GM12878 (cell line): ENCODE measurements at regions not wholly inside any gene's neighbourhood (a gene's known extent, or its start where the extent isn't known, plus 50 kb on each side); places are given as distances from the start of the nearest gene placed in this dataset.

Experiments
- ATAC-seq: fragments of 200-7000 bp; cut with Tn5 transposase; 3 replicates; pipeline ENCODE4 v1.9.1; 2020; ENCODE audit warnings: mild to moderate bottlenecking, moderate library complexity
- BruUV-seq: library from RNA; stranded (reverse); fragments of 400-500 nt; replicated peaks from 2 replicates; lab custom pipeline; 2021; lab: Mats Ljungman, UMichigan
- CTCF ChIA-PET: fragments of 300-600 bp; sonication (Branson Sonifier 250); formaldehyde crosslinking; extraction: SDS; loops from one replicate; lab custom pipeline; 2021; ENCODE audit warnings: inconsistent platforms; lab: Yijun Ruan, JAX
- POLR2A ChIA-PET: fragments of 350-600 bp; formaldehyde crosslinking; extraction: SDS; loops from one replicate; lab custom pipeline; 2021; ENCODE audit warnings: inconsistent platforms; lab: Charles Lee
- RAD21 ChIA-PET: fragments of 300-600 bp; sonication (Branson Sonifier 250); formaldehyde crosslinking; loops from one replicate; lab custom pipeline; 2023; ENCODE audit warnings: antibody characterized with exemption; ENCODE audit not compliant: unreplicated experiment; lab: Charles Lee
- SMC1A ChIA-PET: fragments of 300-600 bp; sonication (Branson Sonifier 250); formaldehyde crosslinking; loops from one replicate; lab custom pipeline; 2023; ENCODE audit not compliant: unreplicated experiment, uncharacterized antibody; lab: Charles Lee
- DNase-seq: peaks from one replicate; pipeline ENCODE4 v3.0.0-alpha.2; 2011; ENCODE audit warnings: low read depth, low spot score
- FAIRE-seq: peaks from 3 replicates; lab custom pipeline; 2011; peaks lifted over from hg19 to GRCh38; lab: Jason Lieb, UNC
- H2AFZ ChIP-seq: 2 replicates; pipeline ENCODE4 v1.6.0; 2011; ENCODE audit warnings: low read depth, low read length, control low read depth; ENCODE audit not compliant: control insufficient read depth
- H3K27ac ChIP-seq: 2 replicates; pipeline ENCODE4 v1.5.1; 2011; ENCODE audit warnings: control low read depth; ENCODE audit not compliant: control insufficient read depth, insufficient read depth
- H3K27me3 ChIP-seq, 2 experiments: replicated peaks in 1 of 2; 2 replicates each; pipeline versions ENCODE4 v1.6.0 to v1.6.1; 2011; ENCODE audit warnings: low read length in 1 of 2; ENCODE audit not compliant: control insufficient read depth in 2 of 2, insufficient read depth in 2 of 2
- H3K36me3 ChIP-seq, 2 experiments: 2 replicates each; pipeline ENCODE4 v1.5.1; 2011; ENCODE audit warnings: low read length in 1 of 2; ENCODE audit not compliant: control insufficient read depth in 2 of 2, insufficient read depth in 2 of 2
- H3K4me1 ChIP-seq: 2 replicates; pipeline ENCODE4 v1.6.1; 2011; ENCODE audit warnings: mild to moderate bottlenecking, low read length, moderate library complexity, mixed read lengths; ENCODE audit not compliant: control insufficient read depth, insufficient read depth
- H3K4me2 ChIP-seq: 2 replicates; pipeline ENCODE4 v1.6.0; 2011; ENCODE audit warnings: control low read depth; ENCODE audit not compliant: control insufficient read depth, insufficient read depth
- H3K4me3 ChIP-seq: fragments of 200-600 bp; sonication (generic); 2 replicates; pipeline ENCODE4 v1.5.1; 2016
- H3K79me2 ChIP-seq: 2 replicates; pipeline ENCODE4 v1.6.0; 2011; ENCODE audit warnings: low read length; ENCODE audit not compliant: control insufficient read depth, insufficient read depth
- H3K9ac ChIP-seq: 2 replicates; pipeline ENCODE4 v1.8.0; 2011; ENCODE audit warnings: low read length, control low read depth, mixed read lengths; ENCODE audit not compliant: control insufficient read depth, insufficient read depth
- H3K9me3 ChIP-seq: replicated peaks from 3 replicates; pipeline ENCODE4 v1.5.1; 2011; ENCODE audit warnings: mild to moderate bottlenecking, low read length; ENCODE audit not compliant: control insufficient read depth, insufficient read depth
- H4K20me1 ChIP-seq: 2 replicates; pipeline ENCODE4 v1.6.0; 2011; ENCODE audit not compliant: control insufficient read depth, insufficient read depth
- HCFC1 ChIP-seq: fragments of 150-350 bp; IDR thresholded peaks from 2 replicates; pipeline ENCODE4 v1.6.1; 2014; ENCODE audit warnings: low read length
- SUPT20H ChIP-seq: IDR thresholded peaks from 2 replicates; pipeline ENCODE4 v1.6.1; 2011; ENCODE audit warnings: low read depth, mild to moderate bottlenecking, low read length, moderate library complexity, borderline replicate concordance; ENCODE audit not compliant: control insufficient read depth
- TBL1XR1 ChIP-seq: IDR thresholded peaks from 2 replicates; pipeline ENCODE4 v1.6.1; 2012; ENCODE audit warnings: low read depth, low read length, improper control_type of control experiment
- TCF3 ChIP-seq: IDR thresholded peaks from 2 replicates; pipeline ENCODE4 v1.6.1; 2012; ENCODE audit warnings: low read depth, mild to moderate bottlenecking, low read length, borderline replicate concordance; ENCODE audit not compliant: insufficient read depth
- YY1 ChIP-seq: IDR thresholded peaks from 2 replicates; pipeline ENCODE4 v1.6.1; 2011; ENCODE audit warnings: low read depth, mild to moderate bottlenecking, low read length
- ZBTB4 ChIP-seq: fragments of 450-650 bp; formaldehyde crosslinking; IDR thresholded peaks from 2 replicates; pipeline ENCODE4 v1.4.0; 2022; ENCODE audit warnings: mild to moderate bottlenecking, moderate library complexity
- WGBS: methylation state at CpG from one replicate; pipeline ENCODE4 v1.1.6; 2016; ENCODE audit warnings: low lambda C conversion rate; ENCODE audit not compliant: insufficient replicate concordance, insufficient coverage; ENCODE audit errors: missing lambda C conversion rate; 5-methylcytosine and 5-hydroxymethylcytosine counted together
- in situ Hi-C: fragments of 300-500 bp; cut with MboI; formaldehyde crosslinking; loops from 9 replicates; pipeline ENCODE4 v1.14.3; 2018; ENCODE audit warnings: mixed read lengths
- intact Hi-C: fragments of 100-400 bp; cut with micrococcal nuclease; formaldehyde crosslinking; loops from one replicate; pipeline ENCODE4 v1.14.2; 2022; ENCODE audit not compliant: unreplicated experiment

- CTCF ChIA-PET = interaction anchor here (0.7 to 1.4 kb wide), 6 partner anchors 9 to 290 kb away, joined by 3 to 10 read pairs (median 3); no protein-coding TSS in a partner anchor
Observed at GRCh38 chr3:17801131-17801530, 58.7 kb upstream of the TBC1D5 start.

More at GRCh38 chr3:17801131-17801530, 58.7 kb upstream of the TBC1D5 start:
- RAD21 ChIA-PET = interaction anchor here (0.8 to 1.4 kb wide), 2 partner anchors 156 to 158 kb away, joined by 3 to 4 read pairs; no protein-coding TSS in a partner anchor
- no peak for ATAC-seq
- Histone ChIP-seq H3K9me3 (no peaks in the 10 kb centered on the region), H3K27ac (no peak overlapping the region), H3K4me3 (no peak overlapping the region), H3K9ac (no peak overlapping the region), H3K79me2 (no peaks in the 10 kb centered on the region), H4K20me1 (no peaks in the 10 kb centered on the region), H2AFZ (no peak overlapping the region), H3K27me3 (no peaks in the 10 kb centered on the region), H3K4me1 (no peaks in the 10 kb centered on the region), H3K36me3 (no peaks in the 10 kb centered on the region), H3K4me2 (no peak overlapping the region)
- TF ChIP-seq TBL1XR1 = no peak
- TF ChIP-seq SUPT20H = no peak
- no peak for TF ChIP-seq TCF3
- TF ChIP-seq HCFC1 = no peak
- TF ChIP-seq YY1 = no peak
- TF ChIP-seq ZBTB4 (CRISPR knock-in tag) = no peak
- intact Hi-C loops = no loop called here
- SMC1A ChIA-PET = interaction anchor here (0.7 to 2.1 kb wide), 8 partner anchors 9 to 156 kb away, joined by 3 to 13 read pairs (median 4); partner anchors contain the start of gene TBC1D5
- in situ Hi-C loops = no loop called here
- DNase-seq = no peak
- 91% methylated on average over 1 of the region's 1 CpG for WGBS
- no peak for FAIRE-seq
- POLR2A ChIA-PET = interaction anchor here (1.2 to 1.3 kb wide), 2 partner anchors 54 to 244 kb away, joined by 3 read pairs; no protein-coding TSS in a partner anchor
- no TSS peak for BruUV-seq
